LNCAP (cell line): ENCODE measurements at regions not wholly inside any gene's neighbourhood (a gene's known extent, or its start where the extent isn't known, plus 50 kb on each side); places are given as distances from the start of the nearest gene placed in this dataset.

Source experiments
- TF ChIP-seq, protein P1 (sequence below): fragments of 450-650 bp; IDR thresholded peaks from 2 replicates; pipeline ENCODE4 v1.5.1; 2017; ENCODE audit warnings: mild to moderate bottlenecking

DNA sequence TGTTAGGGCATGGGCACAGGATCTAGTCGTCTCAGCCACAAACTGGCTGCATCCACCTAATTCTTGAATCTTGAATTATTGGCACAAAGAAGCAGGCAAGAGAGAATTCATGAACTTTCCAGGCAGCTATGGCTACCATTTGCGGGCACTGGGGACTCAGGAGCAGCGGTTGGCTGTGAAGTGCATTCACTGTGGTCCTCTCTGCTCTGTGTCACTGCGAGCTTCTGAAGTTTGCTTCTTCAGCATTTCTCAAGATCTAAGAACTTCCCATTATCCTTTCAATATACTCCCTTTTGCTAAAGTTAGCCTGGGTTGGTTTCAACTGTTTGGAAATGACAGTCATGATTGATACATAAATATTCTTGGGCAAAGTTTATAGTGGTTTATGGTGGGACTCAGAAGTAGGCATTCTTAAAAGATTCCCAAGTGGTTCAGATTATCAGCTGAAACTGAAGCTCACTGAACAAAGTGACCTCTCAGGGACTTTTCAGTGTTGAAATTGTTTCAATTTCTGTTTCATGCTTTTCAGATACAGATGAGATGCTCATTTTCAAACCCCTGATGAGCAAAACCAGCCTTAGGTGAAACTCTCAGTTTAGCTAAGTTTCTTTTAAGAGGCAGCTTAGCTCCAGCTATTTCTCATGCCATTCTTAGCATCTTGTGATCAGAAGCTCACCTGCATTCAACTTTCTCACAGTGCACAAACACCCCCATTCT lies 1258.3 kb upstream of the GYPC start:
- TF ChIP-seq, protein P1, sequence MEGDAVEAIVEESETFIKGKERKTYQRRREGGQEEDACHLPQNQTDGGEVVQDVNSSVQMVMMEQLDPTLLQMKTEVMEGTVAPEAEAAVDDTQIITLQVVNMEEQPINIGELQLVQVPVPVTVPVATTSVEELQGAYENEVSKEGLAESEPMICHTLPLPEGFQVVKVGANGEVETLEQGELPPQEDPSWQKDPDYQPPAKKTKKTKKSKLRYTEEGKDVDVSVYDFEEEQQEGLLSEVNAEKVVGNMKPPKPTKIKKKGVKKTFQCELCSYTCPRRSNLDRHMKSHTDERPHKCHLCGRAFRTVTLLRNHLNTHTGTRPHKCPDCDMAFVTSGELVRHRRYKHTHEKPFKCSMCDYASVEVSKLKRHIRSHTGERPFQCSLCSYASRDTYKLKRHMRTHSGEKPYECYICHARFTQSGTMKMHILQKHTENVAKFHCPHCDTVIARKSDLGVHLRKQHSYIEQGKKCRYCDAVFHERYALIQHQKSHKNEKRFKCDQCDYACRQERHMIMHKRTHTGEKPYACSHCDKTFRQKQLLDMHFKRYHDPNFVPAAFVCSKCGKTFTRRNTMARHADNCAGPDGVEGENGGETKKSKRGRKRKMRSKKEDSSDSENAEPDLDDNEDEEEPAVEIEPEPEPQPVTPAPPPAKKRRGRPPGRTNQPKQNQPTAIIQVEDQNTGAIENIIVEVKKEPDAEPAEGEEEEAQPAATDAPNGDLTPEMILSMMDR = no peak

DNA sequence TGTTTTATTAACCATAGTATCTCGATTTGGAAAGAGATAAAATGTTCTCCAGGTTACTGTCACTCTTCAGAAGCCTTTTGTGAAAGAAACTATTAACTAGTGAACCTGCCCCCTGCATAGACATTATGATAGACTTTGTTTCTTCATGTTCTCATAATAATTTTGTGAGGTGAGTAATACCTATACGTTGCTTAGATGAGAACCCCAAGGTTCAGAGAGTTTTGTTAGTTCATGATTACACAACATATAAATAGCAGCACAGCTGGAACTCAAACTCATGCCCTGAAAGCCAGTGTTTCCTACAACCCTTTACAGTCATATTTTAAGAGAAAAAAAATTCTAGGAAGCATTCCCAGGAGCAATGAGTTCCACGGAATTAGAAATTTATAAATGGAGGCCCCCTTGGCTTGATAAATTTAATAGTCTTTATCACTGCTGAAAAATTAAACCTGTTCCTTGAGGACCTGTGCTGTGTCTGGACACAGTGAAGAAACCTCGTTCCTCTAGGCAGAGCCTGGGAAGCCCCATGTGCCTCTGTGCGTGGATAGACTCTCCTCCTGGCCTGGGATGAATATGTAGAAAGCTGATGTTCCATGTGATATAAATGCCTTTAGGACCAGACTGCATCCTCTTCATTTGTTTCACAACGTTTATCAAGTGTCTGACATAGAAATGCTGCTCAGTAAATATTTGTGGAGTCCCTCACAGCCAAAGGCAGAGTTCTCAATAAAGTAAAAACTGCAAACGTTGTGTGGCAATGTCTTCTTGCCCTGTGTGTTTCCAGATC lies 1257.0 kb upstream of the GYPC start:
- TF ChIP-seq, protein P1 = no peak

DNA sequence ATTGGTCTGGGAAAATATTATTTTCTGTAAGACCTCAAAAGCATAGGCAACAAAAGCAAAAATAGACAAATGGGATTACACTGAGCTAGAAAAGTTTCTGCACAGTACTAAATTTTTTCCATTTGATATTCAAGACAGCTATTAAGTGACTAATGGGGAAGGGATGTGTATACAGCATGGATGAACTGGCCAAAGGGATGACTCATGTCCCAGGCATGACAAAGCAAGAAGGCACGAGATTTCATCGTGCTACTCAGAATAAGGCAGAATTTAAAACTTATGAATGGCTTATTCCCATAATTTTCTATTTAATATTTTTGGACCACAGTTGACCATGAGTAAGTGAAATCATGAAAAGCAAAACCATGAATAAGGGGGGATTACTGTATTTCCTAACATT lies 1250.1 kb upstream of the GYPC start:
- TF ChIP-seq, protein P1 = no peak

DNA sequence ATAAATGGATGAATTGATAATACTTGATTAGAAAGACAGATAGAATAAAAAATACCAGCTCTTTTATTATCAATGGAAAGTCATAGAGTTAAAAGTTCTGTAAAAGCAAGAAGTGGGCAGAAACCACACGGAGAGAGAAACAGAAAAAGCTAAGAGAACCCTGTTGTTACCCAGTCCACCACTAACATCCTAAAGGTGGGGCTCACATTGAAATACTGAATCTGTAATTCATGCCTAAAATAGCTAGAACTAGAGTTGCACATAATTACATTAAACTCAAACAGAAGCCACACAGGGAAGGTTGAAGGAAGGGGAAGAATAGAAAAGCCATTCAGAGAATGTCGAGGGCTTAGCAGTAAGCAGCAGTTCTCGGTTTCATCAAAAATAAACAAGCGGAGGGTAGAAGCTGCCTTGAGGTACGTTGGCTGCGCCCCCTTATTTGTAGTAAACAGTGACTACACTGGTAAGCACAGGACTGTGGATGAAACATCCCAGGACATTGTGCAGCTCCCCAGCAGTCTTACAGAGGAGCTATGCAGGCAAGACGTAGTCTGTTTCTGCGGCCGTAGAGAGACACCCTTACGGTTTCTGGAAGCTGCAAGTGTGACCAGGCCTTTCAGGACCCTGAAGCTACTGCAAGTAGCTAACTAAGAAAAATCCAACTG lies 1247.0 kb upstream of the GYPC start:
- TF ChIP-seq, protein P1 = no peak

DNA sequence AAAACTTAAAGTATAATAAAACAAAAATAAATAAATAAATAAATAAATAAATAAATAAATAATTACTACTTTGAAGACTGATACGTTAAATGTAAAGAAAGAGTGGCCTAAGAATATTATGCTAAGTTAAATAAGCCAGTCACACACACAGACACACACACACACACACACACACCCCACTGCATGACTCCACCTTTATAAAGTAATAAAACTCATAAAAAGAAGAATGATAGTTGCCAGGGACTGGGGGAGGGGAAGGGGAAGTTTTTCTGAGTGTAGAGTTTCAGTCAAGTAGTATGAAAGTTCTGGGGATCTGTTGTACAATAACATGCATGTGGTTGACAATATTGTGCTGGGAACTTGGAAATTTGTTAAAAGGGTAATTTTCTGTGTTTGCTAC lies 1237.5 kb upstream of the GYPC start:
- TF ChIP-seq, protein P1 = no peak

DNA sequence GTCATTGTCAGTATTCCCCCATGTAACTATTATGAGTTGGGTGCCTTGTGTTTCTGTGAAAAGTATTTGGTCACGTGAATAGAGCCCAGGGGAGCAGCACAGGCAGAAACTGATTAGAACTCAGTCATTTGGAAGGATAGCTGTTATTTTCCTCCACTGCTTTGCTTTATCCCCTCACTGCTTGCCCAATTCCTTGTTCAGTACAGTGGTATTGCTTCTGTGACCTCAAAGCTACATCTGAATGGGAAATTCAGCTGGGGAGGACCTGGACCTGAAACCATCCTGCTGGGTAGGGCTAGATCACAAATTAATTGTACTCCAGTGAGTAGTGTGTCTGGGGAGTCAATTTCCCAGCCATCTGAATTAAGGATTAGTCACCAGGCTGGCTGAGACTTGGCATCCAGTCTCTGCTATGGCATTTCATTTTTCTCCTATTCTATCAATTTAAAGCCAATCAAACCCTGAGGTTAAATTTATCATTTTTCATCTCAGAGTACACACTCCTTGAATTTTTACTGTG lies 1231.6 kb upstream of the GYPC start:
- TF ChIP-seq, protein P1 = no peak

DNA sequence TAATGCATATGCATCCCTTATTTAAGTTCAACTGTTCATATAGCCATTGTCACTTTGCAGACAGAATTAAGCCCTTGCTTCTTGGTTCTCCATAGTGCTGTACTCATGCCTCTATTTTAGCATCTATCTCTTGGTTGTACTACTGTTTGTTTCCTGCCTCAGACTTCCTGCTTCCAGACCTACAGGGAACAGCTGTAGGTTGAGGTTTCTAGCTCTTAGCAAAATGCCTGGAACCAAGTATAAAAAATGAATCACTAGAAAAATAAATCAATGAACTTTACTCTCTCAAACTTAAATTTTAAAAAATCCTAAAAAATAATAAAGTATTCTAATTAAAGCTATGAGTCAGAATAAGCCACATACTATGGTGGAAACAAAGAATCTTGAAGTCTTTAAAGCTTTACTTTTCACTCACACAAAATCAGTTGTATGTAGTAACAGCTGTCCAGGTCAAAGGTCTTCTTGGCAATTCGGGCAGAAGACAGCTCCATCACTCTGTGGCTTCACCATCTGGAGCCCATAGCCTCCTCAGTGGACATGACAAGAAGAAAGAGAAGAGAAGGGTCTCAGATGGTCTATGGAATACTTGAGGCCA lies 1228.1 kb upstream of the GYPC start:
- TF ChIP-seq, protein P1 = no peak
